GM12892 (cell line): ENCODE measurements at regions not wholly inside any gene's neighbourhood (a gene's known extent, or its start where the extent isn't known, plus 50 kb on each side); places are given as distances from the start of the nearest gene placed in this dataset.
"Not testable (repeated sequence)": the region's sequence is repeated elsewhere in the genome, so short reads cannot be mapped to it uniquely, and the experiment has no call there.

ENCODE experiments used
- DNase-seq: peaks from one replicate; pipeline ENCODE4 v3.0.0; 2011; ENCODE audit not compliant: insufficient read length
- FAIRE-seq: peaks from 2 replicates; lab custom pipeline; 2011; peaks lifted over from hg19 to GRCh38; lab: Jason Lieb, UNC
- POLR2A ChIP-seq: IDR thresholded peaks from 2 replicates; pipeline ENCODE4 v1.6.1; 2011; ENCODE audit warnings: low read depth, low read length, control low read depth
- POLR2AphosphoS5 ChIP-seq: IDR thresholded peaks from 2 replicates; pipeline ENCODE4 v1.6.1; 2011; ENCODE audit warnings: low read depth, low read length, control low read depth
- TAF1 ChIP-seq: IDR thresholded peaks from 2 replicates; pipeline ENCODE4 v1.6.1; 2011; ENCODE audit warnings: low read depth, mild to moderate bottlenecking, control low read depth, low read length, borderline replicate concordance

- no peak for TF ChIP-seq POLR2AphosphoS5
- TF ChIP-seq TAF1, result no peak
- no peak for TF ChIP-seq POLR2A
- DNase-seq (no peak), FAIRE-seq (no peak)
Measured at GRCh38 chr2:82803307-82803706, 1655.8 kb downstream of the SUCLG1 start.

GRCh38 chr2:82797469-82797868 lies 1661.6 kb downstream of the SUCLG1 start:
- DNase-seq (no peak), FAIRE-seq (no peak)
- TF ChIP-seq TAF1 (no peak), POLR2A (no peak), POLR2AphosphoS5 (no peak)

GRCh38 chr2:82796132-82796531 lies 1662.9 kb downstream of the SUCLG1 start:
- DNase-seq (no peak), FAIRE-seq (no peak)
- TF ChIP-seq POLR2AphosphoS5, result no peak
- TF ChIP-seq TAF1, result no peak
- TF ChIP-seq POLR2A, result no peak

- TF ChIP-seq POLR2A (no peak), TAF1 (no peak), POLR2AphosphoS5 (no peak)
- no peak for DNase-seq
- FAIRE-seq, result no peak
Measured at GRCh38 chr2:82795446-82795845, 1663.6 kb downstream of the SUCLG1 start.

- FAIRE-seq, result no peak
- DNase-seq, result no peak
- TF ChIP-seq POLR2A, result no peak
- TF ChIP-seq POLR2AphosphoS5, result no peak
- TF ChIP-seq TAF1, result no peak
Measured at GRCh38 chr2:82793711-82794435, 1665.2 kb downstream of the SUCLG1 start.

GRCh38 chr2:82792316-82792715 lies 1666.8 kb downstream of the SUCLG1 start:
- DNase-seq, result no peak
- no peak for TF ChIP-seq POLR2AphosphoS5
- TF ChIP-seq POLR2A, result no peak
- no peak for TF ChIP-seq TAF1

GRCh38 chr2:82790206-82791021 lies 1668.7 kb downstream of the SUCLG1 start:
- DNase-seq, result no peak
- no peak for TF ChIP-seq TAF1
- TF ChIP-seq POLR2A, result no peak
- TF ChIP-seq POLR2AphosphoS5, result no peak

More at GRCh38 chr2:82792316-82792715, 1666.8 kb downstream of the SUCLG1 start:
- no peak for FAIRE-seq

GRCh38 chr2:82789851-82790205 lies 1669.3 kb downstream of the SUCLG1 start:
- FAIRE-seq, result no peak
- no peak for DNase-seq
- TF ChIP-seq TAF1 (no peak), POLR2AphosphoS5 (no peak), POLR2A (no peak)

More at GRCh38 chr2:82790206-82791021, 1668.7 kb downstream of the SUCLG1 start:
- no peak for FAIRE-seq

- FAIRE-seq (no peak), DNase-seq (no peak)
- TF ChIP-seq TAF1 (no peak), POLR2AphosphoS5 (no peak), POLR2A (no peak)
Measured at GRCh38 chr2:82781176-82781915, 1677.7 kb downstream of the SUCLG1 start.

GRCh38 chr2:82780050-82780449 lies 1679.0 kb downstream of the SUCLG1 start:
- TF ChIP-seq TAF1, result no peak
- TF ChIP-seq POLR2A, result no peak
- no peak for TF ChIP-seq POLR2AphosphoS5
- FAIRE-seq, result no peak
- DNase-seq, result no peak

GRCh38 chr2:82752396-82752795 lies 1706.7 kb downstream of the SUCLG1 start:
- DNase-seq, result no peak
- no peak for TF ChIP-seq TAF1
- no peak for TF ChIP-seq POLR2A
- no peak for TF ChIP-seq POLR2AphosphoS5

GRCh38 chr2:82748653-82749052 lies 1710.4 kb downstream of the SUCLG1 start:
- TF ChIP-seq POLR2AphosphoS5 (no peak), TAF1 (no peak), POLR2A (no peak)
- no peak for FAIRE-seq
- DNase-seq, result no peak

More at GRCh38 chr2:82752396-82752795, 1706.7 kb downstream of the SUCLG1 start:
- no peak for FAIRE-seq

- no peak for FAIRE-seq
- no peak for DNase-seq
- TF ChIP-seq POLR2AphosphoS5, result no peak
- no peak for TF ChIP-seq TAF1
- TF ChIP-seq POLR2A, result no peak
Measured at GRCh38 chr2:82740527-82740926, 1718.6 kb downstream of the SUCLG1 start.

GRCh38 chr2:82737965-82738364 lies 1721.1 kb downstream of the SUCLG1 start:
- DNase-seq, FAIRE-seq: not testable (repeated sequence)
